ENCODE measurements at regions not wholly inside any gene's neighbourhood (a gene's known extent, or its start where the extent isn't known, plus 50 kb on each side); places are given as distances from the start of the nearest gene placed in this dataset.

- no peak for TF ChIP-seq CTCF (IDR thresholded peaks at IDR 0.05)
- ATAC-seq (ENCODE audit: low FRiP score), result no peak
- DNase-seq (ENCODE audit: low spot score), result no peak
Observed at GRCh38 chr2:147659051-147659450, 185.8 kb upstream of the ACVR2A start.

GRCh38 chr2:147657086-147658000 lies 187.5 kb upstream of the ACVR2A start:
- no peak for TF ChIP-seq CTCF (IDR thresholded peaks at IDR 0.05)
- ATAC-seq (ENCODE audit: low FRiP score), result no peak
- no peak for DNase-seq (ENCODE audit: low spot score)

- no peak for TF ChIP-seq CTCF (IDR thresholded peaks at IDR 0.05)
- no peak for ATAC-seq (ENCODE audit: low FRiP score)
- no peak for DNase-seq (ENCODE audit: low spot score)
Observed at GRCh38 chr2:147649998-147650397, 194.8 kb upstream of the ACVR2A start.

- ATAC-seq (ENCODE audit: low FRiP score) (no peak), DNase-seq (ENCODE audit: low spot score) (no peak)
- no peak for TF ChIP-seq CTCF (IDR thresholded peaks at IDR 0.05)
Observed at GRCh38 chr2:147649286-147649685, 195.5 kb upstream of the ACVR2A start.

GRCh38 chr2:147648471-147648870 lies 196.4 kb upstream of the ACVR2A start:
- no peak for DNase-seq (ENCODE audit: low spot score)
- no peak for ATAC-seq (ENCODE audit: low FRiP score)
- TF ChIP-seq CTCF (IDR thresholded peaks at IDR 0.05), result no peak

GRCh38 chr2:147647816-147648215 lies 197.0 kb upstream of the ACVR2A start:
- no peak for TF ChIP-seq CTCF (IDR thresholded peaks at IDR 0.05)
- DNase-seq (ENCODE audit: low spot score) (no peak), ATAC-seq (ENCODE audit: low FRiP score) (no peak)

Data from omental fat pad (tissue), 3 donors.